ENCODE measurements at regions not wholly inside any gene's neighbourhood (a gene's known extent, or its start where the extent isn't known, plus 50 kb on each side); places are given as distances from the start of the nearest gene placed in this dataset.

DNA sequence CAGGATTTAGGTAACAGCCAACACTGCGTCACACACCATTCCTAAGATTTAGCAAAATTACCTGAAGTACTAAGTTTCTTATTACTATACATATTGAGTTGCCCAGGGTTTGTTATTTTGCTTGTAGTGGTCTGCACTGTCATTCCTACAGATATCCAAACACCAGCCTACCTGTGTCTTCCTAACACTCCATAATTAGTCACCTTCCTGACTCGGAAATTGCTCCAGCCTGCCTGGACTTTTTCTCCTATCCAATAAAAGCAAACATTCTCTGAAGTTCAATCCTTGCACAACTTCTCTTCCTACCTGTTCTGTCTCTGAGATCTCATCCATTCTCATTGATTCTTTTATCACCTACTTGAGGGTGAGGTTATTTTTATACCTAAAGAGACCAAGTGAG is 243.9 kb downstream of the NR2F1-AS1 start:
- TF ChIP-seq, protein P1, sequence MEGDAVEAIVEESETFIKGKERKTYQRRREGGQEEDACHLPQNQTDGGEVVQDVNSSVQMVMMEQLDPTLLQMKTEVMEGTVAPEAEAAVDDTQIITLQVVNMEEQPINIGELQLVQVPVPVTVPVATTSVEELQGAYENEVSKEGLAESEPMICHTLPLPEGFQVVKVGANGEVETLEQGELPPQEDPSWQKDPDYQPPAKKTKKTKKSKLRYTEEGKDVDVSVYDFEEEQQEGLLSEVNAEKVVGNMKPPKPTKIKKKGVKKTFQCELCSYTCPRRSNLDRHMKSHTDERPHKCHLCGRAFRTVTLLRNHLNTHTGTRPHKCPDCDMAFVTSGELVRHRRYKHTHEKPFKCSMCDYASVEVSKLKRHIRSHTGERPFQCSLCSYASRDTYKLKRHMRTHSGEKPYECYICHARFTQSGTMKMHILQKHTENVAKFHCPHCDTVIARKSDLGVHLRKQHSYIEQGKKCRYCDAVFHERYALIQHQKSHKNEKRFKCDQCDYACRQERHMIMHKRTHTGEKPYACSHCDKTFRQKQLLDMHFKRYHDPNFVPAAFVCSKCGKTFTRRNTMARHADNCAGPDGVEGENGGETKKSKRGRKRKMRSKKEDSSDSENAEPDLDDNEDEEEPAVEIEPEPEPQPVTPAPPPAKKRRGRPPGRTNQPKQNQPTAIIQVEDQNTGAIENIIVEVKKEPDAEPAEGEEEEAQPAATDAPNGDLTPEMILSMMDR (IDR thresholded peaks at IDR 0.05; ENCODE audit: low read length) = no peak
- no peak for TF ChIP-seq EZH2 (IDR thresholded peaks at IDR 0.05; ENCODE audit: borderline replicate concordance, low read length)

Measured in OCI-LY1 (cell line).